Testis (tissue), 2 donors: ENCODE measurements at regions not wholly inside any gene's neighbourhood (a gene's known extent, or its start where the extent isn't known, plus 50 kb on each side); places are given as distances from the start of the nearest gene placed in this dataset.
"Not testable (repeated sequence)": the region's sequence is repeated elsewhere in the genome, so short reads cannot be mapped to it uniquely, and the experiment has no call there.

Experiments used
- DNase-seq: peaks from one replicate; pipeline ENCODE4 v3.0.0-alpha.2; 2019
- H3K27ac ChIP-seq, 2 donors: fragments of 200-600 bp; sonication (generic); one replicate each; pipeline ENCODE4 v1.5.1; 2019
- H3K27me3 ChIP-seq: fragments of 200-600 bp; sonication (generic); one replicate; pipeline ENCODE4 v1.5.1; 2019
- H3K36me3 ChIP-seq: fragments of 200-600 bp; sonication (generic); one replicate; pipeline ENCODE4 v1.5.1; 2017; ENCODE audit warnings: low read depth; ENCODE audit errors: missing control alignments
- H3K4me1 ChIP-seq: fragments of 200-600 bp; sonication (generic); one replicate; pipeline ENCODE4 v1.5.1; 2019
- H3K4me3 ChIP-seq, 2 donors: fragments of 200-600 bp; sonication (generic); one replicate each; pipeline ENCODE4 v1.5.1; 2017 to 2019
- H3K9me3 ChIP-seq: fragments of 200-600 bp; sonication (generic); one replicate; pipeline ENCODE4 v1.5.1; 2017
- POLR2A ChIP-seq: fragments of 450-650 bp; IDR thresholded peaks from one replicate; pipeline ENCODE4 v1.6.1; 2017; ENCODE audit warnings: antibody characterized with exemption, mild to moderate bottlenecking, moderate library complexity
- WGBS, 2 donors: methylation state at CpG; one replicate each; pipeline ENCODE4 v1.1.5; 2018; 5-methylcytosine and 5-hydroxymethylcytosine counted together
- intact Hi-C: fragments of 100-400 bp; cut with DNase I; formaldehyde crosslinking; loops from one replicate; pipeline ENCODE4 v1.15.1; 2023; ENCODE audit warnings: low total_unique reads
- TF ChIP-seq, protein P1 (sequence below), 3 experiments: fragments of 450-650 bp in 2 of 3; fragments of 200-600 bp in 1 of 3; sonication (generic) in 1 of 3; IDR thresholded peaks; one replicate each; pipeline ENCODE4 v1.5.1; 2016 to 2019; ENCODE audit warnings: antibody characterized with exemption in 3 of 3, mild to moderate bottlenecking in 2 of 3, moderate library complexity in 1 of 3

- no peak for TF ChIP-seq POLR2A
- TF ChIP-seq, protein P1, sequence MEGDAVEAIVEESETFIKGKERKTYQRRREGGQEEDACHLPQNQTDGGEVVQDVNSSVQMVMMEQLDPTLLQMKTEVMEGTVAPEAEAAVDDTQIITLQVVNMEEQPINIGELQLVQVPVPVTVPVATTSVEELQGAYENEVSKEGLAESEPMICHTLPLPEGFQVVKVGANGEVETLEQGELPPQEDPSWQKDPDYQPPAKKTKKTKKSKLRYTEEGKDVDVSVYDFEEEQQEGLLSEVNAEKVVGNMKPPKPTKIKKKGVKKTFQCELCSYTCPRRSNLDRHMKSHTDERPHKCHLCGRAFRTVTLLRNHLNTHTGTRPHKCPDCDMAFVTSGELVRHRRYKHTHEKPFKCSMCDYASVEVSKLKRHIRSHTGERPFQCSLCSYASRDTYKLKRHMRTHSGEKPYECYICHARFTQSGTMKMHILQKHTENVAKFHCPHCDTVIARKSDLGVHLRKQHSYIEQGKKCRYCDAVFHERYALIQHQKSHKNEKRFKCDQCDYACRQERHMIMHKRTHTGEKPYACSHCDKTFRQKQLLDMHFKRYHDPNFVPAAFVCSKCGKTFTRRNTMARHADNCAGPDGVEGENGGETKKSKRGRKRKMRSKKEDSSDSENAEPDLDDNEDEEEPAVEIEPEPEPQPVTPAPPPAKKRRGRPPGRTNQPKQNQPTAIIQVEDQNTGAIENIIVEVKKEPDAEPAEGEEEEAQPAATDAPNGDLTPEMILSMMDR (IDR thresholded peaks at IDR 0.05), result no peak
- Histone ChIP-seq H3K4me3 (no peak overlapping the region), H3K4me1 (no peaks in the 10 kb centered on the region), H3K27ac (no peak overlapping the region), H3K9me3 (no peaks in the 10 kb centered on the region), H3K27me3 (no peaks in the 10 kb centered on the region), H3K36me3 (no peaks in the 10 kb centered on the region)
- DNase-seq, result no peak
- WGBS, 2 donors, result 79 to 81% methylated on average over 3 of the region's 3 CpGs
- intact Hi-C loops, result no loop called here
These were observed 970.4 kb downstream of the EPHA4 start for GRCh38 chr2:220601674-220602073.

- H3K27me3 ChIP-seq, H3K9me3 ChIP-seq, H3K4me3 ChIP-seq, H3K27ac ChIP-seq, DNase-seq, H3K36me3 ChIP-seq, H3K4me1 ChIP-seq, intact Hi-C loops: not testable (repeated sequence)
- WGBS, 2 donors, result 90 to 96% methylated on average over 8 of the region's 8 CpGs
These were observed 959.1 kb downstream of the EPHA4 start for GRCh38 chr2:220613004-220613403.

GRCh38 chr2:220614064-220614463 lies 958.0 kb downstream of the EPHA4 start:
- H3K36me3 ChIP-seq, result no peaks in the 10 kb centered on the region
- H3K4me1 ChIP-seq, result no peaks in the 10 kb centered on the region
- H3K27me3 ChIP-seq, result no peaks in the 10 kb centered on the region
- TF ChIP-seq, protein P1 (IDR thresholded peaks at IDR 0.05), result no peak
- no peak overlapping the region for H3K27ac ChIP-seq
- intact Hi-C loops, result no loop called here
- no peaks in the 10 kb centered on the region for H3K9me3 ChIP-seq
- no peak overlapping the region for H3K4me3 ChIP-seq
- WGBS, 2 donors, result 94 to 95% methylated on average over 1 of the region's 1 CpG
- DNase-seq, result no peak

DNA sequence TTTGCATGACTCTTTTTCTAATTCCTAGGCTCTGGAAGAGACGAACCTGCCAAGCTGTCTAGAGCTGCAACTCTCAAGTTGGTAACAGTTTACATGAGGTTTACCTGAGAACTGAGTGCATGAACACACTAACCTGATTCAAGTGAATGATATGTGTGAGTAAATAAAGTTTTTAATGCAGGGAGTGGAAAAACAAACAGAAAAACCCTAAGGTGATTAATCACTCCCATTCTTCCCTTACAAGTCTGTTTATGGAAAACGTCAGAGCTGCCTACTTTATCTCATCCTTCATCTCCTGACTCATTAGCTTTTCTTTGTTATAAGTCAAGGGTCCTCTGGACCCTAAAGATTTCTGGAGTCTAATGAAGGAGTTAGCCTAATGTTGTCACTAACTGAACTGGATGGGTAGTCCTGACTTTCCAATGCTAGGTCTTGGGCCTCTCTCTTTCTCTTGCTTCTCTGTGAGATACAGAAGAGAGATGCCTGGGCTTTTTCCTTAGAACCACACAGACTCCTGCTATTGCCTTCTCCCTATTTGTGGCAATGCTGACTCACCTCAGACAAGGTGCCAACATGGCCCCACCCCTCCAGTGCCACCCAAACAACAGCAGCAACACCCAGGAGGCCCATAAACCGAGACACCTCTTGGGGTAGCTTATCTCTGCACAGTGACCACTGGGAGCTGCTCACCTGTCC lies 952.4 kb downstream of the EPHA4 start:
- TF ChIP-seq, protein P1 (IDR thresholded peaks at IDR 0.05), result no peak
- TF ChIP-seq POLR2A, result no peak
- Histone ChIP-seq H3K27ac (no peak overlapping the region), H3K36me3 (no peaks in the 10 kb centered on the region), H3K4me1 (no peaks in the 10 kb centered on the region), H3K9me3 (no peaks in the 10 kb centered on the region), H3K4me3 (no peak overlapping the region), H3K27me3 (no peaks in the 10 kb centered on the region)
- DNase-seq, result no peak
- 66 to 77% methylated on average over 2 to 3 of the region's 3 CpGs for WGBS, 2 donors
- intact Hi-C loops, result no loop called here

GRCh38 chr2:220626603-220627002 lies 945.5 kb downstream of the EPHA4 start:
- TF ChIP-seq, protein P1 (IDR thresholded peaks at IDR 0.05), result no peak
- TF ChIP-seq POLR2A, result no peak
- WGBS, 2 donors, result 72 to 85% methylated on average over 3 of the region's 3 CpGs
- no peaks in the 10 kb centered on the region for H3K4me1 ChIP-seq
- no peak overlapping the region for H3K4me3 ChIP-seq
- no peak overlapping the region for H3K27ac ChIP-seq
- H3K9me3 ChIP-seq, result no peaks in the 10 kb centered on the region
- intact Hi-C loops, result no loop called here
- DNase-seq, result no peak
- no peaks in the 10 kb centered on the region for H3K36me3 ChIP-seq
- no peaks in the 10 kb centered on the region for H3K27me3 ChIP-seq
